Choroid plexus epithelial cell (primary cell): ENCODE measurements at regions not wholly inside any gene's neighbourhood (a gene's known extent, or its start where the extent isn't known, plus 50 kb on each side); places are given as distances from the start of the nearest gene placed in this dataset.
A peak's percentile ranks its signal among the peaks of the same experiment; 100 is the strongest.

Source experiments
- DNase-seq: peaks from one replicate; pipeline ENCODE4 v3.0.0-alpha.2; 2010; ENCODE audit warnings: low read depth
- H3K4me3 ChIP-seq: 2 replicates; pipeline ENCODE4 v1.5.1; 2011; ENCODE audit warnings: low read depth, mild to moderate bottlenecking, control low read depth, low read length, moderate library complexity
- TF ChIP-seq, protein P1 (sequence below): conservative IDR thresholded peaks from 2 replicates; pipeline ENCODE4 v1.5.1; 2011; ENCODE audit warnings: low read depth, mild to moderate bottlenecking, control low read depth, inconsistent platforms, low read length, moderate library complexity

DNA sequence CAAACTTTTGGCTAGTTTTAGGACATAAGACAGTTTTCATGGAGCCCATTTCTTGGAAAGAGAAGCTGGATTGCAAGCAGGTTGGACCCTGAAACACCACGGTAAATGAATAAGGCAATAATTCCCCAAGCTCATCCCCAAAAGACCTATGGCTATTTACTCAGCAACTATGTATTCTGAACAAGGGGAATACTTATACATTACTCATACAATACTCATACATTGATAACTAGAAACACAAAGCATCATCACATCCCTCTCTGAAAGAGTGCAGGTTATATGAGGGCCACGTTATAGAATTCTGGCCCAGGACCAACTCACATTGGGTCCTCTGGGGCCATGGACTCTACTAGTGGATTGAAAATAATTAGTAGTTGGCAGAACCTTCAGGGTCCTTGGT is 154.8 kb downstream of the TMX3 start:
- no peak for DNase-seq
- TF ChIP-seq, protein P1, sequence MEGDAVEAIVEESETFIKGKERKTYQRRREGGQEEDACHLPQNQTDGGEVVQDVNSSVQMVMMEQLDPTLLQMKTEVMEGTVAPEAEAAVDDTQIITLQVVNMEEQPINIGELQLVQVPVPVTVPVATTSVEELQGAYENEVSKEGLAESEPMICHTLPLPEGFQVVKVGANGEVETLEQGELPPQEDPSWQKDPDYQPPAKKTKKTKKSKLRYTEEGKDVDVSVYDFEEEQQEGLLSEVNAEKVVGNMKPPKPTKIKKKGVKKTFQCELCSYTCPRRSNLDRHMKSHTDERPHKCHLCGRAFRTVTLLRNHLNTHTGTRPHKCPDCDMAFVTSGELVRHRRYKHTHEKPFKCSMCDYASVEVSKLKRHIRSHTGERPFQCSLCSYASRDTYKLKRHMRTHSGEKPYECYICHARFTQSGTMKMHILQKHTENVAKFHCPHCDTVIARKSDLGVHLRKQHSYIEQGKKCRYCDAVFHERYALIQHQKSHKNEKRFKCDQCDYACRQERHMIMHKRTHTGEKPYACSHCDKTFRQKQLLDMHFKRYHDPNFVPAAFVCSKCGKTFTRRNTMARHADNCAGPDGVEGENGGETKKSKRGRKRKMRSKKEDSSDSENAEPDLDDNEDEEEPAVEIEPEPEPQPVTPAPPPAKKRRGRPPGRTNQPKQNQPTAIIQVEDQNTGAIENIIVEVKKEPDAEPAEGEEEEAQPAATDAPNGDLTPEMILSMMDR: no peak
- no peak overlapping the region for H3K4me3 ChIP-seq

DNA sequence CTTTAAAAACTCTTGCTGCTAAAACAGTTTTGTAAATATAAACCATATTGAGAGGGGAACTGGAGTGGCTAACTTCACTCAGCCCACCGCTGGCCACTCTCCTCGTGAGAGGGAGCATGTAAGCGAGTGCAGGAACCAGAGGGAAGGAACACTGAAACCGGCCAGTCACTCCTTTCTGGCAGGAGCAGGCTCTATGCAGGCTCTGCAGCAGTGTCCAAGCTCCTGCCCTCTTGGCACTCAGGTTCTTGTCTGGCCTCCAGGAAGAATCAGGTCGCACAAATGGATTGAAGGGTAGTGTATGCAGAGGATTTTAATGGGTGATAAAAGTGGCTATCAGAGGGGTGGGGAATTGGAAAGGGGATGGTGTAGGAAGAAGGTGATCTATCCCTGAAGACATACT is 157.7 kb downstream of the TMX3 start:
- no peak overlapping the region for H3K4me3 ChIP-seq
- TF ChIP-seq, protein P1: no peak
- DNase-seq: no peak

DNA sequence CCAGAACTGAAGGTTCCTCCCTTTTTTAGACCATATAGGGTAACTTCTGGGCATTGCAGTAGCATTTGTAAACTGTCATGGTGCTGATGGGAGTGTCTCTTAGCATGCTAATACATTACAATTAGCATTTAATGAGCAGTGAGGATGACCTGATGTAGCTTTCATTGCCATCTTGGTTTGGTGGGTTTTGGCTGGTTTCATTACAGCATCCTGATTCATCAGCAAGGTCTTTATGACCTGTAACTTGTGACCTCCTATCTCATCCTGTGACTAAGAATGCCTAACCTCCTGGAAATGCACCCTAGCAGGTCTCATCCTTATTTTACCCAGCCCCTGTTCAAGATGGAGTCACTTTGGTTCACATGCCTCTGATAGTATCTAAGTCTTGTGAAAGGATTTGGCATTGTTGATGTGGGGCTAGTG is 159.0 kb downstream of the TMX3 start:
- H3K4me3 ChIP-seq: no peak overlapping the region
- TF ChIP-seq, protein P1: no peak
- no peak for DNase-seq

DNA sequence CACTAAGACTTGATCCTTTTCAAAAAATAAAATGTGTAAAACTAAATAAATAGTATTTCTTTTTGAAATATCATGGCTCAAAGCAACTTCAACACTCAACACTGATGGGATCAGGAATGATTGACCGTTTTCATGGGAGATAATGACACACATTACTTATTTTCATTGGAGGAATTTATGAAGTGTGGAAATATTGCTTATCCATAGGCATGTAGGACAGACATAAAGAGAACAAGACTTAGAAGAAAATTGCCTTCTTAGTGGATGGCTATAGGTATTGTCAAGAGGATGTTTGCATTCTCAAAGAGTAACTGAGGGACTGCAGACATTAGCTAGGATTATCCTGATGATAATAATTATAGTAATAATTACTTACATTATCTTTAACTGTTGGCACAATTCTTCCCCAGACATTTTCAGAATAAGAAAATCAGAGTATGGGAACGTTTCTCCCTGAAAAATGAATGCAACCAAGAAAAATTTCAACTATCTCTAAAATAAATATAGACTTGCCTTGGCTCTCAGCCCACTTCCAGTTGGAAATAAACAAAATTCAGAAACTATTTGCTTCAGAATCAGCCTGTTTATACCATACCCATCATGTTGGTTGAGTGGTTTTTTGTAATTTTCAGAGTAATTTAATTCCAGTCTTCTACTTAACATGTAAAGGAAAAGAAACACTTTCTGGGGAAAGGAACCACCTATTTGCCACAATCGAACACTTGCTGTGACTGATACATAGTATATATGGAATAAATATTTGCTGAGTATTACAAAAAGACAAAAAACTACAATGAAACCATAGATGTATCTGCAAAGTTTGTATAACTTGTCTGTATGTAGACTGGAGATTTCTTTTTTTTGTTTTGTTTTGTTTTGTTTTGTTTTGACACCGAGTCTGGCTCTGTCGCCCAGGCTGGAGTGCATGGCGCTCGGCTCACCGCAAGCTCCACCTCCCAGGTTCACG is 165.7 kb downstream of the TMX3 start:
- no peak overlapping the region for H3K4me3 ChIP-seq
- TF ChIP-seq, protein P1: no peak
- DNase-seq: peak; percentile 82

DNA sequence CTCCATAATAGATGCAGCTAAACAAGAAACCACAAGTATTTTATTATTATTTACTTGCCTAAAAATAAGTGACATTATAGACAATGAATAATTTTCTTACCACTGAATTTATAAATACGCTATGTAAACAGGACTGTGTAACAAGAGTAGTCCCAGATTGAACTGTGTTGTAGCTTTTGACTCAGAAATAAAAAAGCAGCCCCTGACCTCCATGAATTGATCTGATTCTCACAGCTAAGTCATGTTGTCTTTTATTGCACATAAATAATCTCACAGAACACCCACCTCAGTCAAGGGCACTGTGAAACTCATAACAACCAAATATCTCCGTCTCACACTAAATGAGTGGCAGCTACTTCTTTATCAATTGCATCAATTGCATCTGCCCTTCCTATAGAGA is 171.6 kb downstream of the TMX3 start:
- H3K4me3 ChIP-seq: no peak overlapping the region
- TF ChIP-seq, protein P1: no peak

DNA sequence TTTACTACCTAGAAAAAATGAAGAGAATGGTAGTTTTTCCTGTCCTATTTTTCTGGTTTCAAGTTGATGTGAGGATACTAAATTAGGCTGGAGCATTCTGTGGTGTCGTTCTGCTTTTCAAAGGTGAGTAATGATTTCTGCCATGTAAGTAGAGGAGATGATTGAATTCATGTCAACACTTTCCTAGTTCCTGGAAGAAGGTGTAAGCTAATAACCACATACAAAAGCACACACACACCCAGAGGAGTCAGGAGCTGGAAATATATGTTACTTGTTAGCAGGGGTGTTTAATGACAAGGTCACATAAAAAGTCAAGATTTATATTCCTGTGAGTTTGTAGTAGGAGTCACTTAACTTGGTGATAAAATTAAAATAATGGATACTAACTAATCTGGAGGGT is 172.1 kb downstream of the TMX3 start:
- TF ChIP-seq, protein P1: no peak
- no peak for DNase-seq
- H3K4me3 ChIP-seq: no peak overlapping the region

More for the DNA sequence above, 171.6 kb downstream of the TMX3 start:
- DNase-seq: no peak

DNA sequence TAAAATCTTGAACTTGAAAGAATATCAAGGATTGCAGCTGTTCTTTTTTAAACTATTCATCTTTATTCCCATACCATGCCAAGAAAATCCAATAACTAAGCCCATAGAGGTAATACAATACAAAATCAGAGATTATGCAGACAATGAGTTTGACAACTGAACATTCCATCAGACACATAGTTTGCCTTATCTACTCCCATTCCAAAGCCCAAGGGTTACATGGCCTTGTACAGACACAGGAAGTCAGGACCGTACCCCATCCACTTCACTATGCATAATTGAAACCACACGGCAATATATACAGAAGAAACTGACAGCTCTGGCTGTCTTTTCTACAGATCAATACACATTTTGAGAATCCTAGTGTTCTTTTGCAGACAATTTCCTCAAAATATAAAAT is 181.3 kb downstream of the TMX3 start:
- DNase-seq: peak; percentile 25
- no peak overlapping the region for H3K4me3 ChIP-seq

More for the DNA sequence above, 181.3 kb downstream of the TMX3 start:
- TF ChIP-seq, protein P1: no peak
